Hepatocyte (in vitro differentiated cells): ENCODE measurements at regions not wholly inside any gene's neighbourhood (a gene's known extent, or its start where the extent isn't known, plus 50 kb on each side); places are given as distances from the start of the nearest gene placed in this dataset.

Source experiments
- DNase-seq: peaks from one replicate; pipeline ENCODE4 v3.0.0-alpha.2; 2016; ENCODE audit warnings: low spot score
- H2AFZ ChIP-seq: fragments of 200-600 bp; sonication (generic); 2 replicates; pipeline ENCODE4 v1.6.0; 2016; ENCODE audit warnings: antibody characterized with exemption, mild to moderate bottlenecking
- H3K27ac ChIP-seq: fragments of 200-600 bp; sonication (generic); 2 replicates; pipeline ENCODE4 v1.5.1; 2016; ENCODE audit warnings: mild to moderate bottlenecking
- H3K27me3 ChIP-seq: fragments of 200-600 bp; sonication (generic); 2 replicates; pipeline ENCODE4 v1.6.1; 2016
- H3K36me3 ChIP-seq: fragments of 200-600 bp; sonication (generic); replicated peaks from 2 replicates; pipeline ENCODE4 v1.5.1; 2016; ENCODE audit warnings: low read depth; ENCODE audit not compliant: insufficient read depth
- H3K4me1 ChIP-seq: fragments of 200-600 bp; sonication (generic); 2 replicates; pipeline ENCODE4 v1.5.1; 2016; ENCODE audit warnings: mild to moderate bottlenecking, moderate library complexity; ENCODE audit not compliant: insufficient read depth
- H3K4me2 ChIP-seq: fragments of 200-600 bp; sonication (generic); 2 replicates; pipeline ENCODE4 v1.6.0; 2016
- H3K4me3 ChIP-seq: fragments of 200-600 bp; sonication (generic); 2 replicates; pipeline ENCODE4 v1.5.1; 2016; ENCODE audit warnings: mild to moderate bottlenecking
- H3K79me2 ChIP-seq: fragments of 200-600 bp; sonication (generic); 2 replicates; pipeline ENCODE4 v1.6.0; 2017; ENCODE audit warnings: mild to moderate bottlenecking
- H3K9me2 ChIP-seq: fragments of 200-600 bp; sonication (generic); replicated peaks from 2 replicates; pipeline ENCODE4 v1.6.0; 2017; ENCODE audit warnings: mild to moderate bottlenecking; ENCODE audit not compliant: insufficient read depth
- H3K9me3 ChIP-seq: fragments of 200-600 bp; sonication (generic); 2 replicates; pipeline ENCODE4 v1.5.1; 2016; ENCODE audit warnings: low read depth, mild to moderate bottlenecking
- H4K20me1 ChIP-seq: fragments of 200-600 bp; sonication (generic); 2 replicates; pipeline ENCODE4 v1.6.0; 2016; ENCODE audit warnings: mild to moderate bottlenecking; ENCODE audit not compliant: insufficient read depth, poor library complexity, severe bottlenecking
- CTCF ChIP-seq: fragments of 200-600 bp; sonication (generic); IDR thresholded peaks from 2 replicates; pipeline ENCODE4 v1.5.1; 2016; ENCODE audit warnings: antibody characterized with exemption, mild to moderate bottlenecking; ENCODE audit not compliant: poor library complexity
- EZH2 ChIP-seq: fragments of 200-600 bp; sonication (generic); IDR thresholded peaks from 2 replicates; pipeline ENCODE4 v1.6.1; 2016; ENCODE audit warnings: antibody characterized with exemption, mild to moderate bottlenecking, borderline replicate concordance
- EZH2phosphoT487 ChIP-seq: fragments of 200-600 bp; sonication (generic); IDR thresholded peaks from one replicate; pipeline ENCODE4 v1.6.1; 2018; ENCODE audit warnings: antibody characterized with exemption, mild to moderate bottlenecking, low read depth, moderate library complexity; ENCODE audit not compliant: unreplicated experiment, severe bottlenecking
- WGBS: methylation state at CpG from one replicate; pipeline ENCODE4 v1.1.6; 2016; ENCODE audit warnings: low lambda C conversion rate; ENCODE audit errors: missing lambda C conversion rate; 5-methylcytosine and 5-hydroxymethylcytosine counted together

GRCh38 chr1:187513190-187513589 lies 684.4 kb downstream of the PLA2G4A start:
- no peak for DNase-seq
- no peaks in the 10 kb centered on the region for H4K20me1 ChIP-seq

GRCh38 chr1:187514110-187514509 lies 685.4 kb downstream of the PLA2G4A start:
- no peak for DNase-seq
- Histone ChIP-seq H3K79me2 (no peaks in the 10 kb centered on the region), H3K9me3 (no peaks in the 10 kb centered on the region), H3K27ac (no peak overlapping the region), H3K27me3 (no peaks in the 10 kb centered on the region), H3K4me2 (no peak overlapping the region), H2AFZ (no peak overlapping the region), H3K4me3 (no peak overlapping the region), H3K9me2 (no peaks in the 10 kb centered on the region), H3K4me1 (no peaks in the 10 kb centered on the region), H4K20me1 (no peaks in the 10 kb centered on the region), H3K36me3 (no peaks in the 10 kb centered on the region)
- no peak for TF ChIP-seq EZH2phosphoT487
- no peak for TF ChIP-seq CTCF
- no peak for TF ChIP-seq EZH2
- 96% methylated on average over 3 of the region's 3 CpGs for WGBS

More at GRCh38 chr1:187513190-187513589, 684.4 kb downstream of the PLA2G4A start:
- H3K27ac ChIP-seq, result no peak overlapping the region
- H3K4me1 ChIP-seq, result no peaks in the 10 kb centered on the region
- H3K4me3 ChIP-seq, result no peak overlapping the region
- no peaks in the 10 kb centered on the region for H3K9me2 ChIP-seq
- 89% methylated on average over 5 of the region's 5 CpGs for WGBS
- no peak overlapping the region for H2AFZ ChIP-seq
- H3K27me3 ChIP-seq, result no peaks in the 10 kb centered on the region
- no peaks in the 10 kb centered on the region for H3K9me3 ChIP-seq
- H3K4me2 ChIP-seq, result no peak overlapping the region
- H3K79me2 ChIP-seq, result no peaks in the 10 kb centered on the region
- no peaks in the 10 kb centered on the region for H3K36me3 ChIP-seq
- TF ChIP-seq CTCF, result no peak
- TF ChIP-seq EZH2, result no peak
- TF ChIP-seq EZH2phosphoT487, result no peak

- Histone ChIP-seq H3K9me2 (no peaks in the 10 kb centered on the region), H3K4me2 (no peak overlapping the region), H3K4me1 (no peaks in the 10 kb centered on the region), H3K9me3 (no peaks in the 10 kb centered on the region), H3K4me3 (no peak overlapping the region), H4K20me1 (no peaks in the 10 kb centered on the region), H3K27ac (no peak overlapping the region), H3K36me3 (no peaks in the 10 kb centered on the region), H2AFZ (no peak overlapping the region), H3K27me3 (no peaks in the 10 kb centered on the region), H3K79me2 (no peaks in the 10 kb centered on the region)
- no peak for TF ChIP-seq CTCF
- no peak for TF ChIP-seq EZH2
- no peak for TF ChIP-seq EZH2phosphoT487
- 62% methylated on average over 1 of the region's 1 CpG for WGBS
- no peak for DNase-seq
These were observed 688.1 kb downstream of the PLA2G4A start for GRCh38 chr1:187516874-187517273.

GRCh38 chr1:187517546-187517945 lies 688.8 kb downstream of the PLA2G4A start:
- Histone ChIP-seq H3K4me3 (no peak overlapping the region), H2AFZ (no peak overlapping the region), H3K9me3 (no peaks in the 10 kb centered on the region), H3K9me2 (no peaks in the 10 kb centered on the region), H3K27ac (no peak overlapping the region), H3K79me2 (no peaks in the 10 kb centered on the region), H4K20me1 (no peaks in the 10 kb centered on the region), H3K4me1 (no peaks in the 10 kb centered on the region), H3K27me3 (no peaks in the 10 kb centered on the region), H3K36me3 (no peaks in the 10 kb centered on the region), H3K4me2 (no peak overlapping the region)
- no peak for TF ChIP-seq CTCF
- no peak for DNase-seq
- 84% methylated on average over 1 of the region's 1 CpG for WGBS
